ENCODE measurements at regions not wholly inside any gene's neighbourhood (a gene's known extent, or its start where the extent isn't known, plus 50 kb on each side); places are given as distances from the start of the nearest gene placed in this dataset.

- Histone ChIP-seq H2BK20ac (ENCODE audit: low read length) (no peak overlapping the region), H2BK5ac (ENCODE audit: low read depth, low read length) (no peak overlapping the region), H3K9ac (replicated peaks in 1 of 4; ENCODE audit: extremely low read depth in 1 of 4, low read depth in 3 of 4, low read length in 3 of 4) (no peak overlapping the region), H2AK5ac (ENCODE audit: low read depth, low read length) (no peak overlapping the region), H3K36me3 (ENCODE audit: control insufficient read depth in 2 of 4, insufficient read depth in 4 of 4, low read length in 3 of 4) (peaks cover 0 to under 1% (median 0%) of the 10 kb centered on the region in 4 experiments; a peak in 2 of 8 replicates), H3K56ac (replicated peaks; ENCODE audit: insufficient read length, low read depth, low read length) (no peak overlapping the region), H3K79me1 (ENCODE audit: low read depth, low read length) (no peaks in the 10 kb centered on the region), H2AFZ (ENCODE audit: low read length) (no peak overlapping the region), H4K20me1 (replicated peaks in 1 of 2; ENCODE audit: control insufficient read depth in 1 of 2, insufficient read depth in 2 of 2, low read length in 2 of 2) (no peaks in the 10 kb centered on the region), H3K27ac (ENCODE audit: low read depth, low read length) (no peak overlapping the region), H3K9me3 (ENCODE audit: insufficient read depth in 2 of 2, low read depth in 1 of 2, low read length in 1 of 2) (no peaks in the 10 kb centered on the region), H4K5ac (ENCODE audit: insufficient read length, low read depth, low read length) (no peak overlapping the region), H3K79me2 (ENCODE audit: control insufficient read depth in 1 of 2, insufficient read depth in 2 of 2, low read length in 2 of 2) (no peaks in the 10 kb centered on the region), H3K27me3 (replicated peaks in 1 of 4; ENCODE audit: control insufficient read depth in 3 of 4, extremely low read depth in 1 of 4, insufficient read depth in 3 of 4, low read length in 3 of 4) (no peaks in the 10 kb centered on the region), H3K18ac (ENCODE audit: extremely low read depth, low read length) (no peak overlapping the region), H3K23ac (ENCODE audit: insufficient read length) (no peak overlapping the region), H3K4me1 (replicated peaks in 1 of 4; ENCODE audit: control insufficient read depth in 3 of 4, insufficient read depth in 4 of 4, low read length in 3 of 4) (no peaks in the 10 kb centered on the region), H2BK15ac (ENCODE audit: low read length) (no peak overlapping the region), H3K4me3 (ENCODE audit: extremely low read depth in 1 of 4, insufficient read depth in 2 of 4, low read depth in 3 of 4, low read length in 4 of 4) (no peak overlapping the region), H3K4me2 (ENCODE audit: insufficient read depth in 1 of 2, low read depth in 2 of 2, low read length in 2 of 2) (no peak overlapping the region), H3K4ac (replicated peaks; ENCODE audit: insufficient read length, low read depth, low read length) (no peak overlapping the region), H2BK120ac (replicated peaks; ENCODE audit: low read depth, low read length) (no peak overlapping the region), H4K91ac (replicated peaks; ENCODE audit: insufficient read length, low read length) (no peak overlapping the region), H4K8ac (ENCODE audit: extremely low read depth, insufficient read depth, low read length) (no peak overlapping the region), H3K14ac (ENCODE audit: insufficient read length) (no peak overlapping the region), H2BK12ac (ENCODE audit: low read depth, low read length) (no peak overlapping the region), H3K23me2 (ENCODE audit: low read depth, low read length) (no peaks in the 10 kb centered on the region)
- WGBS, 2 experiments (ENCODE audit: extremely low coverage in 1 of 2, insufficient coverage in 1 of 2, insufficient read length in 1 of 2, insufficient replicate concordance in 2 of 2, low coverage in 1 of 2, low lambda C conversion rate in 2 of 2, missing lambda C conversion rate in 1 of 2) = 88% methylated on average over 4 of the region's 4 CpGs; no CpG with 5 or more reads in 1 of the 2 experiments
- DNase-seq (ENCODE audit: low read depth in 1 of 2, low spot score in 2 of 2) = no peak
- CTCF ChIA-PET (ENCODE audit: partially characterized antibody) = no interaction called here
- TF ChIP-seq MAFK (IDR thresholded peaks at IDR 0.05; ENCODE audit: low read depth, low read length) (no peak), RFX5 (IDR thresholded peaks at IDR 0.05; ENCODE audit: borderline replicate concordance, low read depth, low read length) (no peak), SP1 (IDR thresholded peaks at IDR 0.05; ENCODE audit: low read depth, low read length) (no peak), SRF (IDR thresholded peaks at IDR 0.05; ENCODE audit: low read depth, low read length) (no peak)
- no peak for FAIRE-seq
- POLR2A ChIA-PET (ENCODE audit: partially characterized antibody) = no interaction called here
Observed at GRCh38 chr2:167874812-167875211, 372.6 kb downstream of the STK39 start.
